Right atrium auricular region (tissue), 2 donors: ENCODE measurements at regions not wholly inside any gene's neighbourhood (a gene's known extent, or its start where the extent isn't known, plus 50 kb on each side); places are given as distances from the start of the nearest gene placed in this dataset.

Experiments used
- DNase-seq: peaks from one replicate; pipeline ENCODE4 v3.0.0-alpha.2; 2019; ENCODE audit warnings: low spot score
- H3K27ac ChIP-seq, 2 donors: fragments of 200-600 bp; sonication (generic); 1 replicate in 1 of 2; 2 replicates in 1 of 2; pipeline ENCODE4 v1.5.1; 2016 to 2019
- H3K27me3 ChIP-seq, 2 donors: fragments of 200-600 bp; sonication (generic); one replicate each; pipeline versions ENCODE4 v1.5.1 to v1.6.0; 2017 to 2019
- H3K36me3 ChIP-seq: fragments of 200-600 bp; sonication (generic); one replicate; pipeline ENCODE4 v1.5.1; 2016
- H3K4me1 ChIP-seq, 2 donors: fragments of 200-600 bp; sonication (generic); one replicate each; pipeline versions ENCODE4 v1.5.1 to v1.6.0; 2017 to 2019
- H3K4me3 ChIP-seq, 2 donors: fragments of 200-600 bp; sonication (generic); 1 replicate in 1 of 2; 2 replicates in 1 of 2; pipeline ENCODE4 v1.5.1; 2017 to 2019; ENCODE audit warnings: mild to moderate bottlenecking in 1 of 2, moderate library complexity in 1 of 2
- H3K9me3 ChIP-seq, 2 donors: fragments of 200-600 bp; sonication (generic); one replicate each; pipeline ENCODE4 v1.5.1; 2019
- CTCF ChIP-seq, 2 donors: fragments of 200-600 bp; sonication (generic); IDR thresholded peaks; one replicate each; pipeline ENCODE4 v1.5.1; 2019; ENCODE audit warnings: antibody characterized with exemption in 2 of 2

GRCh38 chr6:120058410-120058809 lies 708.8 kb upstream of the MAN1A1 start:
- DNase-seq, result no peak
- Histone ChIP-seq H3K27me3 (no peaks in the 10 kb centered on the region), H3K27ac (no peak overlapping the region), H3K4me1 (no peaks in the 10 kb centered on the region), H3K4me3 (no peak overlapping the region), H3K36me3 (no peaks in the 10 kb centered on the region), H3K9me3 (peaks cover 0 to 10% of the 10 kb centered on the region in 2 donors)
- TF ChIP-seq CTCF (IDR thresholded peaks at IDR 0.05), result no peak

- H3K4me3 ChIP-seq, result no peak overlapping the region
- no peak for TF ChIP-seq CTCF (IDR thresholded peaks at IDR 0.05)
- DNase-seq, result no peak
Measured at GRCh38 chr6:120056085-120056484, 706.5 kb upstream of the MAN1A1 start.

GRCh38 chr6:120055071-120055470 lies 705.5 kb upstream of the MAN1A1 start:
- TF ChIP-seq CTCF (IDR thresholded peaks at IDR 0.05), result no peak
- no peak overlapping the region for H3K4me3 ChIP-seq
- no peaks in the 10 kb centered on the region for H3K4me1 ChIP-seq
- H3K27ac ChIP-seq, result no peak overlapping the region
- H3K27me3 ChIP-seq, result no peaks in the 10 kb centered on the region
- no peak for DNase-seq
- peaks cover 0 to 5% of the 10 kb centered on the region in 2 donors for H3K9me3 ChIP-seq
- H3K36me3 ChIP-seq, result no peaks in the 10 kb centered on the region

More at GRCh38 chr6:120056085-120056484, 706.5 kb upstream of the MAN1A1 start:
- Histone ChIP-seq H3K9me3 (peaks cover 0 to 5% of the 10 kb centered on the region in 2 donors), H3K27ac (no peak overlapping the region), H3K4me1 (no peaks in the 10 kb centered on the region), H3K36me3 (no peaks in the 10 kb centered on the region), H3K27me3 (no peaks in the 10 kb centered on the region)

- Histone ChIP-seq H3K36me3 (no peaks in the 10 kb centered on the region), H3K4me3 (no peak overlapping the region), H3K27me3 (no peaks in the 10 kb centered on the region), H3K9me3 (peaks cover 0 to 7% of the 10 kb centered on the region in 2 donors), H3K4me1 (no peaks in the 10 kb centered on the region), H3K27ac (no peak overlapping the region)
- no peak for DNase-seq
- TF ChIP-seq CTCF (IDR thresholded peaks at IDR 0.05), result no peak
Measured at GRCh38 chr6:120039664-120040063, 690.1 kb upstream of the MAN1A1 start.

- no peaks in the 10 kb centered on the region for H3K9me3 ChIP-seq
- no peaks in the 10 kb centered on the region for H3K27me3 ChIP-seq
- TF ChIP-seq CTCF (IDR thresholded peaks at IDR 0.05), result no peak
- H3K36me3 ChIP-seq, result no peaks in the 10 kb centered on the region
- H3K4me1 ChIP-seq, result no peaks in the 10 kb centered on the region
- H3K4me3 ChIP-seq, result no peak overlapping the region
- H3K27ac ChIP-seq, result no peak overlapping the region
- no peak for DNase-seq
Measured at GRCh38 chr6:120031837-120032236, 682.3 kb upstream of the MAN1A1 start.

GRCh38 chr6:120026791-120027190 lies 677.2 kb upstream of the MAN1A1 start:
- Histone ChIP-seq H3K4me1 (no peaks in the 10 kb centered on the region), H3K36me3 (no peaks in the 10 kb centered on the region), H3K4me3 (no peak overlapping the region), H3K27ac (no peak overlapping the region), H3K27me3 (no peaks in the 10 kb centered on the region), H3K9me3 (no peaks in the 10 kb centered on the region)
- TF ChIP-seq CTCF (IDR thresholded peaks at IDR 0.05), result no peak
- DNase-seq, result no peak
